Spleen (tissue), 11 donors: ENCODE measurements at regions not wholly inside any gene's neighbourhood (a gene's known extent, or its start where the extent isn't known, plus 50 kb on each side); places are given as distances from the start of the nearest gene placed in this dataset.

Experiments
- DNase-seq: peaks from one replicate; pipeline ENCODE4 v3.0.0-alpha.2; 2020
- H3K27ac ChIP-seq, 8 donors: fragments of 200-600 bp; sonication (generic) in 7 of 8; 1 replicate in 4 of 8; 2 replicates in 4 of 8; pipeline versions ENCODE4 v1.5.0 to v1.8.0; 2016 to 2021; ENCODE audit warnings: inconsistent platforms in 4 of 8, mild to moderate bottlenecking in 4 of 8, moderate library complexity in 1 of 8
- H3K27me3 ChIP-seq, 7 donors: fragments of 200-600 bp; sonication (generic) in 6 of 7; replicated peaks in 1 of 7; 1 replicate in 4 of 7; 2 replicates in 3 of 7; pipeline versions ENCODE4 v1.5.0 to v1.8.0; 2016 to 2021; ENCODE audit warnings: inconsistent platforms in 3 of 7, mild to moderate bottlenecking in 1 of 7
- H3K36me3 ChIP-seq, 6 donors: fragments of 200-600 bp; sonication (generic) in 5 of 6; 1 replicate in 4 of 6; 2 replicates in 2 of 6; pipeline versions ENCODE4 v1.5.0 to v1.8.0; 2016 to 2021; ENCODE audit warnings: inconsistent platforms in 2 of 6
- H3K4me1 ChIP-seq, 6 donors: fragments of 200-600 bp; sonication (generic) in 5 of 6; 1 replicate in 3 of 6; 2 replicates in 3 of 6; pipeline versions ENCODE4 v1.5.0 to v1.8.0; 2016 to 2021; ENCODE audit warnings: inconsistent platforms in 3 of 6
- H3K4me3 ChIP-seq, 8 donors: fragments of 200-600 bp; sonication (generic) in 7 of 8; 1 replicate in 4 of 8; 2 replicates in 4 of 8; pipeline versions ENCODE4 v1.5.0 to v1.8.0; 2016 to 2021; ENCODE audit warnings: inconsistent platforms in 4 of 8, mild to moderate bottlenecking in 4 of 8, moderate library complexity in 2 of 8
- H3K9me3 ChIP-seq, 8 donors: fragments of 200-600 bp; sonication (generic) in 7 of 8; 1 replicate in 4 of 8; 2 replicates in 4 of 8; pipeline versions ENCODE4 v1.5.0 to v1.8.0; 2016 to 2021; ENCODE audit warnings: inconsistent platforms in 4 of 8
- POLR2A ChIP-seq, 3 donors: fragments of 450-650 bp; IDR thresholded peaks; one replicate each; pipeline ENCODE4 v1.5.1; 2017; ENCODE audit warnings: antibody characterized with exemption in 3 of 3, mild to moderate bottlenecking in 1 of 3
- POLR2AphosphoS5 ChIP-seq, 3 donors: sonication (generic); formaldehyde crosslinking; IDR thresholded peaks; one replicate each; pipeline ENCODE4 v1.5.1; 2017; ENCODE audit warnings: antibody characterized with exemption in 3 of 3
- WGBS, 5 donors: extraction: QIAGEN DNeasy Blood & Tissue Kit in 3 of 5; methylation state at CpG; one replicate each; pipeline versions ENCODE4 v1.1.5 to v1.1.7; 2013 to 2018; 5-methylcytosine and 5-hydroxymethylcytosine counted together
- intact Hi-C: fragments of 100-400 bp; cut with DNase I; formaldehyde crosslinking; loops from one replicate; pipeline ENCODE4 v1.15.0; 2023; ENCODE audit warnings: low total_unique reads
- TF ChIP-seq, protein P1 (sequence below), 11 experiments: fragments of 200-600 bp in 7 of 11; fragments of 450-650 bp in 4 of 11; sonication (generic) in 4 of 11; IDR thresholded peaks in 8 of 11; conservative IDR thresholded peaks in 3 of 11; 1 replicate in 7 of 11; 2 replicates in 4 of 11; pipeline versions ENCODE4 v1.4.0 to v1.8.0; 2016 to 2021; ENCODE audit warnings: antibody characterized with exemption in 11 of 11, inconsistent platforms in 4 of 11, mild to moderate bottlenecking in 1 of 11
- donor health status: healthy with polysubstance abuse.
- donor health status: DM: no; HTN: no; CAD: no; lungs with moderate emphysema.
- donor health status: DM: no; HTN: no; CAD: no.
- donor health status: Bipolar disorder and iron deficiency.
- donor health status: healthy.
- donor health status: DM: no; HTN: no; CAD: no.
- donor health status: DM: yes; HTN: yes; CAD: no.

DNA sequence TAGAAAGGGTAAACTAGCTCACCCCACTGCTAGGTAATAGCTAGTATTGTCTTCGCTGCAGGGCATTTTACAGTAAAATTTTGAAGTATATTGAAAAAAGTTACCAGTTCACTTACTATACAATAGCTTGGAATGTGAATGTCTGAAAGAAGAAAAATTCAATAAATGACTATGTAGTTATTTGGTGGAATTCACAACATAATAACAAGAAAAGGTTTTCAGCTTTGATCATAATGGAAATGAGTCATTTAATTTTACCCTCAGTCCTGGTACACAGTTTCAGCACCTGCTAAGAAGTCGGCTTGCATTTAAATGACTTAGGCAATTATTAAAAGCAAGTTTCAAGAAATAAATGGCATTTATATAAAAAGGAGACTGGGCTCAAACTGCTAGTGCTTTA is 90.4 kb downstream of the NUP35 start:
- DNase-seq: no peak
- no peak overlapping the region for H3K27ac ChIP-seq
- H3K36me3 ChIP-seq: no peaks in the 10 kb centered on the region
- TF ChIP-seq, protein P1, sequence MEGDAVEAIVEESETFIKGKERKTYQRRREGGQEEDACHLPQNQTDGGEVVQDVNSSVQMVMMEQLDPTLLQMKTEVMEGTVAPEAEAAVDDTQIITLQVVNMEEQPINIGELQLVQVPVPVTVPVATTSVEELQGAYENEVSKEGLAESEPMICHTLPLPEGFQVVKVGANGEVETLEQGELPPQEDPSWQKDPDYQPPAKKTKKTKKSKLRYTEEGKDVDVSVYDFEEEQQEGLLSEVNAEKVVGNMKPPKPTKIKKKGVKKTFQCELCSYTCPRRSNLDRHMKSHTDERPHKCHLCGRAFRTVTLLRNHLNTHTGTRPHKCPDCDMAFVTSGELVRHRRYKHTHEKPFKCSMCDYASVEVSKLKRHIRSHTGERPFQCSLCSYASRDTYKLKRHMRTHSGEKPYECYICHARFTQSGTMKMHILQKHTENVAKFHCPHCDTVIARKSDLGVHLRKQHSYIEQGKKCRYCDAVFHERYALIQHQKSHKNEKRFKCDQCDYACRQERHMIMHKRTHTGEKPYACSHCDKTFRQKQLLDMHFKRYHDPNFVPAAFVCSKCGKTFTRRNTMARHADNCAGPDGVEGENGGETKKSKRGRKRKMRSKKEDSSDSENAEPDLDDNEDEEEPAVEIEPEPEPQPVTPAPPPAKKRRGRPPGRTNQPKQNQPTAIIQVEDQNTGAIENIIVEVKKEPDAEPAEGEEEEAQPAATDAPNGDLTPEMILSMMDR (IDR thresholded peaks at IDR 0.05 in 8 of 11, conservative IDR thresholded peaks at IDR 0.05 in 3 of 11): no peak
- TF ChIP-seq POLR2A (IDR thresholded peaks at IDR 0.05): no peak
- 61 to 87% (median 83%) methylated on average over 2 of the region's 2 CpGs for WGBS, 5 donors
- H3K9me3 ChIP-seq: peaks cover 0 to 6% (median 0%) of the 10 kb centered on the region in 8 donors
- H3K4me1 ChIP-seq: peaks cover 0 to 2% (median 0%) of the 10 kb centered on the region in 6 donors
- H3K27me3 ChIP-seq: no peaks in the 10 kb centered on the region
- H3K4me3 ChIP-seq: no peak overlapping the region
- intact Hi-C loops: no loop called here

DNA sequence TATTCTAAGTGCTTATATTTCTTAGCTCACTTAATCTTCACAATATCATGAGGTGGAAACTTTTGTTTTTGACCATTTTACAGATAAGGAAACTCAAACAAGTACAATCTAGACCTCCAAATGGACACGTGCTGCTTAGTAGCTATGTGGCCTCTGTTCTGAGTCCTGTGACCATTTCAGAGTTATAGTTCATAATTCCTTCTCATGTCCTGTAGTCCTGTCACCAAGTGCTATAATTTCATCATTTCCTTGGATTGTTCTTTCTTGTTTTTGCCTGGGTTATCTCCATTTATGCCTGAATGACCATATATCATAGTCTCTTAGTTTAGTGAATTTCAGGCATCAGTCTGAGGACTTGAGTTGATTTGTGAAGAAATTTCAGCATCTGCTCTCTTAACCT is 91.7 kb downstream of the NUP35 start:
- intact Hi-C loops: no loop called here
- Histone ChIP-seq H3K36me3 (no peaks in the 10 kb centered on the region), H3K27me3 (no peaks in the 10 kb centered on the region), H3K9me3 (no peaks in the 10 kb centered on the region), H3K4me3 (no peak overlapping the region), H3K27ac (no peak overlapping the region), H3K4me1 (peaks cover 0 to 2% (median 0%) of the 10 kb centered on the region in 6 donors)
- DNase-seq: no peak
- TF ChIP-seq, protein P1 (IDR thresholded peaks at IDR 0.05 in 8 of 11, conservative IDR thresholded peaks at IDR 0.05 in 3 of 11): no peak
- TF ChIP-seq POLR2AphosphoS5 (IDR thresholded peaks at IDR 0.05): no peak
- no peak for TF ChIP-seq POLR2A (IDR thresholded peaks at IDR 0.05)
- WGBS, 5 donors: 0 to 60% (median 33%) methylated on average over 1 of the region's 1 CpG

DNA sequence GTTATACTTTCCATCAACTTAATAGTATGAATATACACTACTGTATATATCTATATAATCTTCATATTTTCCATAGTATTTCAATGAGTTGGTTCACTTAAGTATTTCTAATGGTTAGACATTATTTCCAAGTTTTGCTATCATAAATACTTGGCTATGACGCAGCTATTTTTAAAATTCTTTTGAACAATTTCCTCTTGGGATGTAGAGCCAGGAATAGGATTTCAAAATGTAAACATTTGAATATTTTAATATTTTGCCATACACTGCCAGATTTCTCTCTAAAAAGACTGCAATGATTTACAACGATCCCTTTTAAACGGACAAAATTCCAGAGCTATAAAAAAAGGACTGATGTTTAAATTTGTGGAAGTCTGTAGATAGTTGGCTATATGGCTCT is 95.6 kb downstream of the NUP35 start:
- H3K4me1 ChIP-seq: no peaks in the 10 kb centered on the region
- intact Hi-C loops: no loop called here
- DNase-seq: no peak
- 71 to 85% (median 79%) methylated on average over 3 of the region's 3 CpGs for WGBS, 5 donors
- no peaks in the 10 kb centered on the region for H3K27me3 ChIP-seq
- no peak for TF ChIP-seq POLR2A (IDR thresholded peaks at IDR 0.05)
- TF ChIP-seq POLR2AphosphoS5 (IDR thresholded peaks at IDR 0.05): no peak
- TF ChIP-seq, protein P1 (IDR thresholded peaks at IDR 0.05 in 8 of 11, conservative IDR thresholded peaks at IDR 0.05 in 3 of 11): no peak
- no peak overlapping the region for H3K4me3 ChIP-seq
- H3K36me3 ChIP-seq: no peaks in the 10 kb centered on the region
- no peaks in the 10 kb centered on the region for H3K9me3 ChIP-seq
- H3K27ac ChIP-seq: no peak overlapping the region

DNA sequence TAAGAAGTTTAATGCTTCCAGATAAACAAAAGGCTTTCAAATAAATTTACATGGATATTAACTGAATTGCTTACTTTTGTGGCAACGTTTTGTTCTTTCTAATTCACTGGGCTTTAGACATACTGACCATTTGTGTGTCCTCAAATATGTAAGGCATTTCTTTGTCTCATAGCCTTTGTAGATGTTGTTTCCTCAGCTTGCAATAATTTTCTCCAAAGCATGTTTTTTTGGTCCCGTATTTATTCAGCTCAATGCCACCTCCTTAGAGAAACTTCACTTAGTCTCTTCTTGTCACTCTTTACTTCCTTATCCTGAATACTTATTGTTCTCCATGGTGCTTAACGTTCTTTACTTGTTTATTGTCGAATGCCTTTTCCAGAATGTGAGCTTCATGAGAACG is 98.5 kb downstream of the NUP35 start:
- H3K27ac ChIP-seq: no peak overlapping the region
- H3K4me3 ChIP-seq: no peak overlapping the region
- TF ChIP-seq, protein P1 (IDR thresholded peaks at IDR 0.05 in 8 of 11, conservative IDR thresholded peaks at IDR 0.05 in 3 of 11): no peak
- TF ChIP-seq POLR2AphosphoS5 (IDR thresholded peaks at IDR 0.05) (no peak), POLR2A (IDR thresholded peaks at IDR 0.05) (no peak)
- intact Hi-C loops: no loop called here
- no peaks in the 10 kb centered on the region for H3K4me1 ChIP-seq
- H3K27me3 ChIP-seq: no peaks in the 10 kb centered on the region
- no peak for DNase-seq
- 81 to 88% (median 86%) methylated on average over 5 of the region's 5 CpGs for WGBS, 5 donors
- peaks cover 0 to 6% (median 0%) of the 10 kb centered on the region in 8 donors for H3K9me3 ChIP-seq
- no peaks in the 10 kb centered on the region for H3K36me3 ChIP-seq
